ENCODE measurements at regions not wholly inside any gene's neighbourhood (a gene's known extent, or its start where the extent isn't known, plus 50 kb on each side); places are given as distances from the start of the nearest gene placed in this dataset.
"Not testable (repeated sequence)": the region's sequence is repeated elsewhere in the genome, so short reads cannot be mapped to it uniquely, and the experiment has no call there.

- not testable (repeated sequence) for DNase-seq (ENCODE audit: low read depth in 3 of 3)
Measured at GRCh38 chr2:87573386-87574192, 174.3 kb upstream of the PLGLB2 start.

GRCh38 chr2:87574193-87575119, 173.4 kb upstream of the PLGLB2 start:
- DNase-seq (ENCODE audit: low read depth in 3 of 3), result not testable (repeated sequence)

- not testable (repeated sequence) for DNase-seq (ENCODE audit: low read depth in 3 of 3)
Measured at GRCh38 chr2:87575138-87575537, 172.7 kb upstream of the PLGLB2 start.

GRCh38 chr2:87577358-87577757, 170.5 kb upstream of the PLGLB2 start:
- DNase-seq (ENCODE audit: low read depth in 3 of 3), result not testable (repeated sequence)

GRCh38 chr2:87582152-87582551, 165.7 kb upstream of the PLGLB2 start:
- not testable (repeated sequence) for DNase-seq (ENCODE audit: low read depth in 3 of 3)

- not testable (repeated sequence) for DNase-seq (ENCODE audit: low read depth in 3 of 3)
Measured at GRCh38 chr2:87582579-87582978, 165.3 kb upstream of the PLGLB2 start.

- DNase-seq (ENCODE audit: low read depth in 3 of 3), result not testable (repeated sequence)
Measured at GRCh38 chr2:87583370-87583769, 164.5 kb upstream of the PLGLB2 start.

- not testable (repeated sequence) for DNase-seq (ENCODE audit: low read depth in 3 of 3)
Measured at GRCh38 chr2:87583803-87584202, 164.1 kb upstream of the PLGLB2 start.

GRCh38 chr2:87584268-87584906, 163.5 kb upstream of the PLGLB2 start:
- DNase-seq (ENCODE audit: low read depth in 3 of 3), result not testable (repeated sequence)

- not testable (repeated sequence) for DNase-seq (ENCODE audit: low read depth in 3 of 3)
Measured at GRCh38 chr2:87587934-87588333, 160.0 kb upstream of the PLGLB2 start.

GRCh38 chr2:87592974-87593373, 154.9 kb upstream of the PLGLB2 start:
- not testable (repeated sequence) for DNase-seq (ENCODE audit: low read depth in 3 of 3)

- peak in 1 of 3 experiments; percentile 28 for DNase-seq (ENCODE audit: low read depth in 3 of 3)
Measured at GRCh38 chr2:87593784-87594610, 153.9 kb upstream of the PLGLB2 start.

GRCh38 chr2:87594611-87594992, 153.3 kb upstream of the PLGLB2 start:
- DNase-seq (ENCODE audit: low read depth in 3 of 3), result not testable (repeated sequence)

- DNase-seq (ENCODE audit: low read depth in 3 of 3), result not testable (repeated sequence)
Measured at GRCh38 chr2:87595017-87595416, 152.9 kb upstream of the PLGLB2 start.

GRCh38 chr2:87600961-87601360, 146.9 kb upstream of the PLGLB2 start:
- not testable (repeated sequence) for DNase-seq (ENCODE audit: low read depth in 3 of 3)

GRCh38 chr2:87602118-87602517, 145.8 kb upstream of the PLGLB2 start:
- not testable (repeated sequence) for DNase-seq (ENCODE audit: low read depth in 3 of 3)

GRCh38 chr2:87602728-87603127, 145.2 kb upstream of the PLGLB2 start:
- not testable (repeated sequence) for DNase-seq (ENCODE audit: low read depth in 3 of 3)

GRCh38 chr2:87603418-87604278, 144.2 kb upstream of the PLGLB2 start:
- DNase-seq (ENCODE audit: low read depth in 3 of 3), result not testable (repeated sequence)

GRCh38 chr2:87604279-87604818, 143.5 kb upstream of the PLGLB2 start:
- not testable (repeated sequence) for DNase-seq (ENCODE audit: low read depth in 3 of 3)

- DNase-seq (ENCODE audit: low read depth in 3 of 3), result not testable (repeated sequence)
Measured at GRCh38 chr2:87604980-87605379, 142.9 kb upstream of the PLGLB2 start.

Data from stimulated activated CD4-positive, alpha-beta T cell treated with anti-CD3 and anti-CD28 coated beads, TNF-alpha, amount 100 ng/mL, for 24 hours (primary cell).